ENCODE measurements at regions not wholly inside any gene's neighbourhood (a gene's known extent, or its start where the extent isn't known, plus 50 kb on each side); places are given as distances from the start of the nearest gene placed in this dataset.
"Not testable (repeated sequence)": the region's sequence is repeated elsewhere in the genome, so short reads cannot be mapped to it uniquely, and the experiment has no call there.

DNA sequence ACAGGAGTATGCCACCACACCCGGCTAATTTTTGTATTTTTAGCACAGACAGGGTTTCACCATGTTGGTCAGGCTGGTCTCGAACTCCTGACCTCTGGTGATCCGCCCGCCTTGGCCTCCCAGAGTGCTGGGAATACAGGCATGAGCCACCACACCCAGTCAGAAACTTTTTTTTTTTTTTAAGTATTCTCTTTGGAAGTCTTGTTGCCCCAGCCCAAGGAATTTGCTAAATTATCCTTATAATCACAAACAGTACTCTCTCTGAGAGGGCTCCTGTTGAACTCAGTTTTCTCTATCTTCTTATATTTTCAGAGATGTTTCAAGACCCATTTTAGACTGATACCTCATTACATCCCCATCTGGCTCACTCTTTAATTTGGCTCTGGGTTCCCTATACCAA lies 82.3 kb upstream of the HIF1A start:
- H3K4me1 ChIP-seq (ENCODE audit: control insufficient read depth, insufficient read depth, low read length): peaks cover 28% of the 10 kb centered on the region
- DNase-seq; H3K36me3 ChIP-seq (ENCODE audit: control insufficient read depth, insufficient read depth, low read length); H3K27me3 ChIP-seq (ENCODE audit: control insufficient read depth, insufficient read depth, low read length); H3K9me3 ChIP-seq (replicated peaks; ENCODE audit: control insufficient read depth, low read depth, low read length); H3K4me3 ChIP-seq (ENCODE audit: low read length); H3K27ac ChIP-seq (ENCODE audit: low read length): not testable (repeated sequence)
- 95% methylated on average over 4 of the region's 4 CpGs for WGBS (ENCODE audit: insufficient coverage)

GRCh38 chr14:61614693-61615092 lies 80.6 kb upstream of the HIF1A start:
- H3K27me3 ChIP-seq (ENCODE audit: control insufficient read depth, insufficient read depth, low read length): no peaks in the 10 kb centered on the region
- no peaks in the 10 kb centered on the region for H3K9me3 ChIP-seq (replicated peaks; ENCODE audit: control insufficient read depth, low read depth, low read length)
- H3K36me3 ChIP-seq (ENCODE audit: control insufficient read depth, insufficient read depth, low read length): no peaks in the 10 kb centered on the region
- H3K4me3 ChIP-seq (ENCODE audit: low read length): no peak overlapping the region
- no peak for DNase-seq
- H3K27ac ChIP-seq (ENCODE audit: low read length): no peak overlapping the region
- 93% methylated on average over 8 of the region's 13 CpGs for WGBS (ENCODE audit: insufficient coverage)
- peaks cover 14% of the 10 kb centered on the region for H3K4me1 ChIP-seq (ENCODE audit: control insufficient read depth, insufficient read depth, low read length)

- Histone ChIP-seq H3K4me1 (ENCODE audit: control insufficient read depth, insufficient read depth, low read length) (peaks cover 5% of the 10 kb centered on the region), H3K9me3 (replicated peaks; ENCODE audit: control insufficient read depth, low read depth, low read length) (no peaks in the 10 kb centered on the region), H3K27me3 (ENCODE audit: control insufficient read depth, insufficient read depth, low read length) (no peaks in the 10 kb centered on the region), H3K36me3 (ENCODE audit: control insufficient read depth, insufficient read depth, low read length) (no peaks in the 10 kb centered on the region), H3K27ac (ENCODE audit: low read length) (no peak overlapping the region), H3K4me3 (ENCODE audit: low read length) (no peak overlapping the region)
- no peak for DNase-seq
- 80% methylated on average over 10 of the region's 11 CpGs for whole genome bisulfite sequencing (ENCODE audit: insufficient coverage)
Observed at GRCh38 chr14:61615743-61616523, 79.4 kb upstream of the HIF1A start.

DNA sequence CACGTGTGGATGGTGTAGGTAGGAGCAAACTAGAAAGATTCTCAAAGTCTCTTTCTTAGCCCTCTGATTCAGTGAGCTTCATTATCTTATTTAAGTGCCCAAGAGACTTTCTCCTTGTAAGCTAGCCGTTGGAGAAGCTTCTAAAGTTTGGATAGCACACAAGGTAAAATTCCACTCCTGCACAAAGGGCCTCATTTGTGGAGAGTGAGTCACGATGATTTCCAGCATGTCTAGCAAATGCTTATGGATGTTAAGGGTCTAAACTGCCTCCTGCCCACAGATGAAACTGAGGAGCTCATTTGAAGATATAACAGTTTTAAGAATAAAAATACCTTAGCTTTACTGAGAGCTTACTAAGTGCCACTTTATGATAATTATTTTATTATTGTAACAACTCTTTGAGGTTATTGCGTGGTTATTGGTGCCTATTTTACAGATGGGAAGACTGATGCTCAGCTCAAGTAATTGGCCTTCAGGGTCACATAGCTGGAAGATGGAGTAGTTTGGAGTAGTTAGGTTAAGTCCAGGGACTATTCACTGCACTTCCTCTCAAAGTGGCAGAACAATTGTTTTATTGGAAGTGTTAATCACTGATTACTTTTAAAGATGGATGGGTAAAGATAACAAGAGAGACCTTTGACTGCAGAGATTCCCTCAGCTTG lies 78.7 kb upstream of the HIF1A start:
- DNase-seq: no peak
- H3K27me3 ChIP-seq (ENCODE audit: control insufficient read depth, insufficient read depth, low read length): no peaks in the 10 kb centered on the region
- no CpG with 5 or more reads among the region's 4 CpGs for WGBS (ENCODE audit: insufficient coverage)
- H3K4me1 ChIP-seq (ENCODE audit: control insufficient read depth, insufficient read depth, low read length): peaks cover 5% of the 10 kb centered on the region
- H3K4me3 ChIP-seq (ENCODE audit: low read length): no peak overlapping the region
- no peaks in the 10 kb centered on the region for H3K9me3 ChIP-seq (replicated peaks; ENCODE audit: control insufficient read depth, low read depth, low read length)
- no peaks in the 10 kb centered on the region for H3K36me3 ChIP-seq (ENCODE audit: control insufficient read depth, insufficient read depth, low read length)
- H3K27ac ChIP-seq (ENCODE audit: low read length): no peak overlapping the region

GRCh38 chr14:61618448-61618847 lies 76.9 kb upstream of the HIF1A start:
- no peak overlapping the region for H3K4me3 ChIP-seq (ENCODE audit: low read length)
- DNase-seq: no peak
- peaks cover 2% of the 10 kb centered on the region for H3K27me3 ChIP-seq (ENCODE audit: control insufficient read depth, insufficient read depth, low read length)
- no peaks in the 10 kb centered on the region for H3K9me3 ChIP-seq (replicated peaks; ENCODE audit: control insufficient read depth, low read depth, low read length)
- H3K4me1 ChIP-seq (ENCODE audit: control insufficient read depth, insufficient read depth, low read length): peaks cover 5% of the 10 kb centered on the region
- no peak overlapping the region for H3K27ac ChIP-seq (ENCODE audit: low read length)
- no peaks in the 10 kb centered on the region for H3K36me3 ChIP-seq (ENCODE audit: control insufficient read depth, insufficient read depth, low read length)
- WGBS (ENCODE audit: insufficient coverage): 57% methylated on average over 4 of the region's 5 CpGs

DNA sequence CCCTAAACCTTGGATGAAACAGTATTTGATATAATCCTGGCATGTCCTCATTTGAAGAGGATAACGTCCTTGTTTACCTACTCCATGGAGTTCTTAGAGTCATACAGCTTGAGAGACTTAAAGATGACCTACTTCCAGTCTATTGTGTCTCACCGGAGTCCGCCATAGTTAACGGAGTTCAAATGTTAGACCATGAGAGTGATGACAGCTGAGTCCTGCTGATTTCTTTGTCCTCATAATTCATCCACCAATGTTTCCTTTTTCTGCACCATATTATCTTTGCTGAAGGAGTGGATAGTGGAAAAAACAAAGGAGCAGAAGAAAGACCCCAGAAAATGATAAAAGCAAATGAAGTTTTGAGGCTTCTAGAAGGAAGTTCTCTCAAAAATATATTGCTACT lies 75.8 kb upstream of the HIF1A start:
- Histone ChIP-seq H3K27ac (ENCODE audit: low read length) (no peak overlapping the region), H3K9me3 (replicated peaks; ENCODE audit: control insufficient read depth, low read depth, low read length) (no peaks in the 10 kb centered on the region), H3K4me1 (ENCODE audit: control insufficient read depth, insufficient read depth, low read length) (peaks cover 5% of the 10 kb centered on the region), H3K4me3 (ENCODE audit: low read length) (no peak overlapping the region), H3K36me3 (ENCODE audit: control insufficient read depth, insufficient read depth, low read length) (no peaks in the 10 kb centered on the region), H3K27me3 (ENCODE audit: control insufficient read depth, insufficient read depth, low read length) (peaks cover 2% of the 10 kb centered on the region)
- DNase-seq: no peak
- WGBS (ENCODE audit: insufficient coverage): 40% methylated on average over 1 of the region's 4 CpGs

DNA sequence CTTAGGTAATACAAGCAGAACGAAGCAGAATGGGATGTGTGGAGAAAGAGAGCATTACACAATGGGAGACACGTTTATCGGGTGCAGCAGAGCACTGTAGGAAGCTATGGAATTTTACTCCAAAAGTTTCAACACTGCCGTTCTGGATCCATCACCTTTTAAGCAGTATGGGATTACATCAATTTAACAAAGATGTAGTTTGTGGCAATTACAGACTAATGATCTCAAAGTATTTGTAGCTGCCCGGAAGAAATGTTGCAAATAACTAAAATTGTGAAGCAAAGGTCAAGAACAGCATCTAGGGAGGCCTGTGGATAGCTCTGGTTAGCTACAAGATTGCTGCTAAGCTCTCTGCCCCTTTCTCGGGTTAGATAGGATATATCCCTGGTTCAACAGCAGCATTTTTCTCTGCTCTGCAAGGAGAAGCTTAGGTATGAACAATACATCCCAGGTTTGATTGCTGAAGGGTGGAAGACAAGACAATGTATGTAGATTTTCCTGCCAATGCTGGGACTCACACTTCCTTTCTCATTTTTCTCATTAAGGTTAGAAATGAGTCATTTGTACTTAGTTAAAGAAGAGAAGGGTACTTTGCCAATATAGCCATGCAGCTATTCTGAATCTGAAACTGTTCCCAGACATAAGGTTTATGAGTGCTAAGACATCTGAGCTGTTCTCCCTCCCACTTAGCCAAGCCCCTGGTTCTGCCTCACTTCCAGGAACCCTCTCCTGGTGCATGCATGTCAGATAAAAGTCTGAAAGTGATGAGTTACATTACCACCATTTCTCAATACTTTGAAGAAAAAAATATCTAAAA lies 75.0 kb upstream of the HIF1A start:
- peaks cover 2% of the 10 kb centered on the region for H3K27me3 ChIP-seq (ENCODE audit: control insufficient read depth, insufficient read depth, low read length)
- H3K4me1 ChIP-seq (ENCODE audit: control insufficient read depth, insufficient read depth, low read length): peaks cover 5% of the 10 kb centered on the region
- DNase-seq: peak; percentile 36
- H3K27ac ChIP-seq (ENCODE audit: low read length): no peak overlapping the region
- H3K36me3 ChIP-seq (ENCODE audit: control insufficient read depth, insufficient read depth, low read length): no peaks in the 10 kb centered on the region
- no peak overlapping the region for H3K4me3 ChIP-seq (ENCODE audit: low read length)
- 36% methylated on average over 2 of the region's 6 CpGs for WGBS (ENCODE audit: insufficient coverage)
- H3K9me3 ChIP-seq (replicated peaks; ENCODE audit: control insufficient read depth, low read depth, low read length): no peaks in the 10 kb centered on the region

GRCh38 chr14:61621444-61621843 lies 73.9 kb upstream of the HIF1A start:
- Histone ChIP-seq H3K27me3 (ENCODE audit: control insufficient read depth, insufficient read depth, low read length) (peaks cover 2% of the 10 kb centered on the region), H3K4me1 (ENCODE audit: control insufficient read depth, insufficient read depth, low read length) (no peaks in the 10 kb centered on the region), H3K9me3 (replicated peaks; ENCODE audit: control insufficient read depth, low read depth, low read length) (no peaks in the 10 kb centered on the region), H3K4me3 (ENCODE audit: low read length) (no peak overlapping the region), H3K27ac (ENCODE audit: low read length) (no peak overlapping the region), H3K36me3 (ENCODE audit: control insufficient read depth, insufficient read depth, low read length) (no peaks in the 10 kb centered on the region)
- no peak for DNase-seq
- WGBS (ENCODE audit: insufficient coverage): 91% methylated on average over 3 of the region's 7 CpGs

- Histone ChIP-seq H3K4me1 (ENCODE audit: control insufficient read depth, insufficient read depth, low read length) (no peaks in the 10 kb centered on the region), H3K36me3 (ENCODE audit: control insufficient read depth, insufficient read depth, low read length) (no peaks in the 10 kb centered on the region), H3K27me3 (ENCODE audit: control insufficient read depth, insufficient read depth, low read length) (peaks cover 2% of the 10 kb centered on the region), H3K4me3 (ENCODE audit: low read length) (no peak overlapping the region), H3K9me3 (replicated peaks; ENCODE audit: control insufficient read depth, low read depth, low read length) (no peaks in the 10 kb centered on the region), H3K27ac (ENCODE audit: low read length) (no peak overlapping the region)
- no peak for DNase-seq
Observed at GRCh38 chr14:61622051-61622450, 73.3 kb upstream of the HIF1A start.

GRCh38 chr14:61623927-61624326 lies 71.4 kb upstream of the HIF1A start:
- Histone ChIP-seq H3K27me3 (ENCODE audit: control insufficient read depth, insufficient read depth, low read length) (peaks cover 2% of the 10 kb centered on the region), H3K4me1 (ENCODE audit: control insufficient read depth, insufficient read depth, low read length) (no peaks in the 10 kb centered on the region), H3K4me3 (ENCODE audit: low read length) (no peak overlapping the region), H3K9me3 (replicated peaks; ENCODE audit: control insufficient read depth, low read depth, low read length) (no peaks in the 10 kb centered on the region), H3K36me3 (ENCODE audit: control insufficient read depth, insufficient read depth, low read length) (no peaks in the 10 kb centered on the region), H3K27ac (ENCODE audit: low read length) (no peak overlapping the region)
- WGBS (ENCODE audit: insufficient coverage): no CpG with 5 or more reads among the region's 3 CpGs
- no peak for DNase-seq
